ENCODE measurements at regions not wholly inside any gene's neighbourhood (a gene's known extent, or its start where the extent isn't known, plus 50 kb on each side); places are given as distances from the start of the nearest gene placed in this dataset.

- ATAC-seq = no peak
- intact Hi-C loops (cut with DNase I) = no loop called here
- DNase-seq (ENCODE audit: missing footprints) = no peak
These were observed 747.6 kb upstream of the GRM7 start for GRCh38 chr3:6113338-6113737.

GRCh38 chr3:6119367-6119766, 741.5 kb upstream of the GRM7 start:
- DNase-seq (ENCODE audit: missing footprints) = no peak
- intact Hi-C loops (cut with DNase I) = no loop called here
- no peak for ATAC-seq

- ATAC-seq (no peak), DNase-seq (ENCODE audit: missing footprints) (no peak)
- intact Hi-C loops (cut with DNase I) = no loop called here
These were observed 740.1 kb upstream of the GRM7 start for GRCh38 chr3:6120786-6121185.

DNA sequence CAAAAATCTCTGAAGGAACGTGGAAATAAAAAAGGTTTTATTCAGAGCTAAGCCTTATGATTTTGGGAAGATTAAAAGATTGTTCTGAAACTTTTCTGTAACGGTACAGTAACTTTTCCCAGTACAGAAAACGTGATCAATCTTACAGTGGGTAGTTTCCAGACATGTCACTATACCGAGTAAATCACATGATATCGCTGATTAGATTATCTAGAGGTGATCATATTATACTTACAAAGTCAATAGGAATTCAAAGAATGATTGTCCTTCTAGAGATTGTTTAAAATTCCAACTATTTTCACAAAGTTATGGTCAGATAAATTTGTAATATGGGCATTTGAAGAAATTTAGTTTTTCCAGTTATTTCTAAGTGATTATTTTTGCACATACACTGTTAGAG, 736.0 kb upstream of the GRM7 start:
- no peak for ATAC-seq
- intact Hi-C loops (cut with DNase I) = no loop called here

DNA sequence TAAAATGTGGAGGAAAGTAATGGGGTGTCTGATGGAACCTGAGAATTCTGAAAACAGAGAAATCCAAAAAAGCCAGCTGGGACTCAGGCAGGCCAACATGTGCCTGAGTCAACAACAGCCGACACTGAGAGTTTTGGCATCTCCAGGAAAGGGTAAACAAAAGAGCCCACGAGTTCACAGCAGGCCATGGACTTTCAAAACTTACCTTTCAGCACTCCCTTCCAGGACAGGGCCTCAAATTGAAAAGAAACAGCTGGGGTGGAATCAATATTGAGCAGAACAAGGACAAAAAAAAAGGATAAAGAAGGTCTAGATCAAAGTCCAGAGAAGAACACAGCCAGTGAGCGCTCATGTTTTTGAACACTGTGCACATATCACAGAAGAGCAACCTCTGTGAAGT, 735.4 kb upstream of the GRM7 start:
- intact Hi-C loops (cut with DNase I) = no loop called here
- ATAC-seq (no peak), DNase-seq (ENCODE audit: missing footprints) (no peak)

More for the DNA sequence above, 736.0 kb upstream of the GRM7 start:
- no peak for DNase-seq (ENCODE audit: missing footprints)

DNA sequence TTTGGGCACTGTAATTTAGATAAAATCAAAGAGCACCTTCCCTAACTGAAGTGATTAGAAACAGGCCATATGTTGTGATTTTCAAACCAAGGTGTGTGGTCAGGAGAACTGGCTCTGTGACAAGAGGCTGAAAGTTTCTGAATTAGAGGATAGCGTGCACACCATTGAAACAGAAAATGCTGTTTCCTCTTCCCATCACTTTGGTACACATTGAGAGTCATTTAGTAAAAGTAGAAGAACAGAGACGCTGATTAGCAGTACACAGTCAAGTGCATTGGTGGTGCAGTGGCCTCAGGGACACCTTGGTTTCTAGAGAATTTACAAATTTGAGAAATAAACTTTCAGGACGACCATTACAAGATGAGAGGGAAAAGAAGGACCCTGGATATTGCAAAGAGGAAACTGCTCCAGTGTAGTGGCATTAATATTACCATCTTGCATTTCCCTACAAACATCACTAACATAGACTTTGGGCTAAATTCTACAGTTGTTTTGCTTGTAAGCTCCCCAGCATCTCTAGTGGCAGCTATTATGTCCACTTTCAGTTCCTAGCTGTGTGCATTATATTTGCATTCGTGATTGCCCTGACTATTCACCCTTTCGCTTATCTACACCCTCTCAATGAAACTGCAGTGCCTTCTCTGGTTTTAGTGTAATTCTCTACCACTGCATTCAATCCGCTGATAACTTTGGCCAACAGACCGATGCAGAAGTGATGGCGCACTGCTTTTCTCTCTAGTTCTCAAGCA, 728.1 kb upstream of the GRM7 start:
- intact Hi-C loops (cut with DNase I) = no loop called here
- no peak for ATAC-seq
- no peak for DNase-seq (ENCODE audit: missing footprints)

- ATAC-seq = no peak
- intact Hi-C loops (cut with DNase I) = no loop called here
- DNase-seq (ENCODE audit: missing footprints) = no peak
These were observed 718.2 kb upstream of the GRM7 start for GRCh38 chr3:6142707-6143106.

GRCh38 chr3:6147883-6148282, 713.0 kb upstream of the GRM7 start:
- DNase-seq (ENCODE audit: missing footprints) = no peak
- intact Hi-C loops (cut with DNase I) = no loop called here
- ATAC-seq = no peak

DNA sequence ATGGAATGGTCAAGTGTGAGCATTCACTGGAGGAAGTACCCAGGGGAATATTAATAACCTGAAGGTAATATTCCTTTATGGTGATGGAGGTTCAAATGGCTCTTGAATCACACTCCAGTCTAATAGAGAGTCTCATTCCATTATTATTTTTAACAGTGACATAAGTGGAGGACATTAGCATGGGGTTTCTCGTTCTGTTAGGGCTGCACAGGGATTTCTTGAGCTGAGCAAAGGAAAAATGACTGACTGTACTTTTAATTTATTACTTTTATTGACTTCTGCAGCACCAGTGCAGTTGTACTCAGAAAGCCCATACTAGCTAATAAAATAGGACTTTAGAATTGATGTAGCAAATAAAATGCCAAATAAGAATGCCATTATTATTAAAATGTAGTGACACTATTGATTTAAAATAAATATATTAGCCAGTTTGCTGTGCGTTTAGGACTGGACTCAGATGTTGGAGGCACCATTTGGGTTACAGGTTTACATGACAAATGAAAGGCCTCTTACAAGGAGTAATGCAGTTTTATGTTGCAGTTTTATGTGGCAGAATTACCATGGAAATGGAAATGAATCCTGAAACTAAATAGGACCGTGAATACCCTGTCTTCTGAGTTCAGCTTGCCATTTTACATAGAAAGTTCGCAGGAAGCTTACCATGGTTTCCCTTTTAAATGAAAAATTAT, 705.1 kb upstream of the GRM7 start:
- intact Hi-C loops (cut with DNase I) = no loop called here
- DNase-seq (ENCODE audit: missing footprints) = no peak
- no peak for ATAC-seq

- intact Hi-C loops (cut with DNase I) = no loop called here
- ATAC-seq = no peak
These were observed 695.0 kb upstream of the GRM7 start for GRCh38 chr3:6165951-6166350.

GRCh38 chr3:6168256-6168655, 692.7 kb upstream of the GRM7 start:
- ATAC-seq (no peak), DNase-seq (ENCODE audit: missing footprints) (no peak)
- intact Hi-C loops (cut with DNase I) = no loop called here

More at GRCh38 chr3:6165951-6166350, 695.0 kb upstream of the GRM7 start:
- no peak for DNase-seq (ENCODE audit: missing footprints)

- intact Hi-C loops (cut with DNase I) = no loop called here
- ATAC-seq (no peak), DNase-seq (ENCODE audit: missing footprints) (no peak)
These were observed 687.9 kb upstream of the GRM7 start for GRCh38 chr3:6172871-6173642.

DNA sequence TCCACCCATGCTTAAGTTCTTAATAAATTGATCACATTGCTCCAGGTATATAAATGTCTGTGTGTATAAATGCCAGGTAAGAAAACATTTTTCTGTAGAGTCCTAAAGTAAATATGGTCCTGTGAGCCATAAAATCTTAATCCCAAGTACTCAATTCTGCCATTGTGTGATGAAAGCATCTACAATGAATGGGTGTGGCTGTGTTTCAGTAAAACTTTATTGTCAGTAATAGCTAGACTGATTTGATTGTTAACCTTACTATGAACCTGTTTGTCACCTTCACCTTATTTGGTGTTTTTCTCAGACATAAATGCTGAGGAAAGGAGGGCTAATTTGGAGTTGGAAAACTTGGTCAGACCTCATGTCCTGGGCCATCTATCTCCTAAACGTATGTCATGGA, 683.5 kb upstream of the GRM7 start:
- intact Hi-C loops (cut with DNase I) = no loop called here
- no peak for DNase-seq (ENCODE audit: missing footprints)
- no peak for ATAC-seq

DNA sequence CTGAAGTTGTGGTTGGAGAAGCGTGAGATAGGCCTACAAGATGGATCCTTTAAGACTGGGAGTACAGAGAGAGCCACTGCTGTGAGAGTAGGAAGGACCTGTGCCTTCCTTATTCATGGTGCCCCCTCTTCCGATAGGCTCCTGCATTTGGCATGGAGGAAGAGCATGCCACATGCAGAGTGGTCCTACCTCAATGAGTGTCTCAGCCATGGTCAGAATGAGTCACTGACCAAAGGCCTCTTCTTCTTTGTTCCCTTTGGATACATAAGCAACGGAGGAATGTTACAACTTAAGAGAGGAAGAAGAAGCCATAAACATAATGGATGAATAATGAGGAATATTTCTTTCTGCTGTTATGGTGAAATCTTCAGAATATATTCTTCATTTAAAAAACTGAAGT, 681.2 kb upstream of the GRM7 start:
- no peak for DNase-seq (ENCODE audit: missing footprints)
- intact Hi-C loops (cut with DNase I) = no loop called here
- ATAC-seq = no peak

DNA sequence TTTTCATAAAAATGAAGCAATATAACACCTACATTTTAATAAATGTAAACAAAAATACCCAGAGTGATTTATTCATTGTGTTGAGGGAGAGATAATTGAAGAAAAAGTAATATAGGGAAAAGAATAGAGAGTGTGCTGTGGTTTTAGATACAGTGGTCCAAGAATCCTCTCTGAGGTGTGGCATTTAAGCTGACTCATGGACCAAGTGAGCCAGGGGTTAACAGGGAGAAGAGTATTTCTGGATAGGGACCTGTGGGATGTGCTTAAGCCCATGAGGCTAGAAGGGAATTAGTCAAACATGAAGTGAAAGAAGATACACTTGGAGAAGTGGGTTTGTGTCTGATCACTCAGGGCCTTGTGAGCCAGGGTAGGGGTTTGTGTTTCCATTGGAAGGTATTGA, 680.7 kb upstream of the GRM7 start:
- intact Hi-C loops (cut with DNase I) = no loop called here
- no peak for DNase-seq (ENCODE audit: missing footprints)
- ATAC-seq = no peak

DNA sequence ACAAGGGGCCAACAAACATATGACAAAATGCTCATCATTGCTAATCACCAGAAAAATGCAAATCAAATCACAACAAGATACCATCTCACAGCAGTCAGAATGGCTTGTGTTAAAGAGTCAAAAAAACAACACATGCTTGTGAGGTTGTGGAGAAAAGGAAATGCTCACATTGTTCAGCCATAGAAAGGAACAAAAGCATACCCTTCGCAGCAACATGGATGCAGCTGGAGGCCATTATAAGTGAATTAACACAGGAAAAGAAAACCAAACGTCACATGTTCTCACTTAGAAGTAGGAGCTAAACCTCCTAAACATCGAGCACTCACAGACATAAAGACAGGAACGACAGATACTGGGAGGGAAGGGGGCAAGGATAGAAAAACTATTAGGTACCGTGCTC, 678.4 kb upstream of the GRM7 start:
- DNase-seq (ENCODE audit: missing footprints) = no peak

DNA sequence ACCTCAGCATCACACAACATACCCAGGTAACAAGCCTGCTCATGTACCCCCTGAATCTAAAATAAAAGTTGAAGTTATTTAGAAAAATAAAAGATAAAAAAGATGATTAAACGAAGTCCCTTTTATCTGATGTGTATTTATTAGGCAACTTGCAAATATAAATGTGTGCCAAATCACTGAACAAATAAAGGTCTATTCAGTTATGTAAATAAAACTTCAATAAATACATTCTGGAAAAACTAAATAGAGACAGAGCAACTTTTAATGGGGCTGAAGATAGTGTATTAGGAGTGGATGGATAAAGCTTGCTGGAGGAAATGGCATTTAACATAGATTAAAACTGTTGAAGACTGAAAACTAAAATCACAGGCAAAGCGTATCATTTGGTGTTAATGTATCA, 678.0 kb upstream of the GRM7 start:
- intact Hi-C loops (cut with DNase I) = no loop called here
- DNase-seq (ENCODE audit: missing footprints) = no peak
- ATAC-seq = no peak

More for the DNA sequence above, 678.4 kb upstream of the GRM7 start:
- intact Hi-C loops (cut with DNase I) = no loop called here
- no peak for ATAC-seq

- no peak for ATAC-seq
- no peak for DNase-seq (ENCODE audit: missing footprints)
- intact Hi-C loops (cut with DNase I) = no loop called here
These were observed 671.5 kb upstream of the GRM7 start for GRCh38 chr3:6189384-6189783.

DNA sequence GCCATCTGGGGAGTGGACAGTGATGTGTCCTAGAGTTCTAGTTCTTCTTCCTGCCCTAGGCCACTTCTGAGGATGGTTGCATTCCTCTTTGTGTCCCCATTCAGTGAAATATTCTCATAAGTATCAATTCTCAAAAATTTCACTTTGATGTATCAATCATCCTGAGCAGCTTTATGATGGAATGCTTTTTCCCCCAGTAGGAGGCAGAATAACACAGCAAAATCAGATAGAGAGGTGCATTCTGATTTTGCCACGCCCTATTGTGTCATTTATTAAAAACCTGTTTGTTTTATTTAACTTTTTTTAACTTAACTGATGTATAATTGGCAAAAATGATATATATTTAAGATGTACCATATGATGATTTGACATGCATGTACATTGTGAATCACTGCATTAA, 656.0 kb upstream of the GRM7 start:
- ATAC-seq (no peak), DNase-seq (ENCODE audit: missing footprints) (no peak)
- intact Hi-C loops (cut with DNase I) = no loop called here

Measured in Right ventricle myocardium inferior (tissue), 1 donor.